Heart left ventricle (tissue), 13 donors: ENCODE measurements at regions not wholly inside any gene's neighbourhood (a gene's known extent, or its start where the extent isn't known, plus 50 kb on each side); places are given as distances from the start of the nearest gene placed in this dataset.

ENCODE experiments used
- POLR2A ChIP-seq, 2 donors: fragments of 450-650 bp; IDR thresholded peaks; one replicate each; pipeline ENCODE4 v1.6.1; 2017; ENCODE audit warnings: antibody characterized with exemption in 2 of 2, mild to moderate bottlenecking in 2 of 2, moderate library complexity in 2 of 2
- TF ChIP-seq, protein P1 (sequence below), 12 donors: fragments of 200-600 bp; sonication (generic) in 4 of 12; IDR thresholded peaks; one replicate each; pipeline versions ENCODE4 v1.5.0 to v1.8.0; 2018 to 2022; ENCODE audit warnings: antibody characterized with exemption in 12 of 12, mild to moderate bottlenecking in 5 of 12
- donor health status: ischemic (EF 13 %, LVEDD 7.1; RV severe dilation, severe dysfunction).
- donor health status: DM: no; HTN: yes; CAD: no.
- donor health status: DM: no; HTN: no; CAD: no.
- donor health status: ischemic (EF 25% LVEDD 6.9; RV normal size, moderate dysfunction).
- donor health status: ischemic (EF 25% LVEDD 5.7; RV mildly dilated, moderate dysfunction).
- donor health status: ischemic (EF 35%, LVEDD 5.7; RV mildly dilated, moderate dysfunction).
- donor health status: nonischemic (EF 11% LVEDD 7.7; RV severe dilation, severe dysfunction).
- donor health status: DM: yes; HTN: yes; CAD: no.
- donor health status: PGD.
- donor health status: ischemic (EF 29% LVEDD 5.4; RV normal size, mild dysfunction).
- donor health status: nonischemic (EF 23%, LVEDD 6.1; RV moderate dilation, normal function).

DNA sequence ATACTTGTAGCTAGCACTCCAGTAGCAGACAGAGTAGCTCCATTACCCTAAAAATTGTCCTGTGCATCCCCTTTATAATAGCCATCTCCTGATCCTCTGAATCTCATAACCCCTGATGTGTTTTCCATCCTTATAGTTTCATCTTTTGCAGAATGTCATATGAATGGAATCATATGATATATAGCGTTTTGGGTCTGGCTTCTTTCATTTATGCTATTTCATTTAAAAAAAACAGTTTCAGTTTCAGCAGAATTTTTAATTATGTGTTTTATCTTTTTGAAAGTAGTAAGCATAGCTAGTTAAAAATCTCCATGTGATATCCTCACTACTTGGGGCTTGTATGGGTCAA, 132.7 kb downstream of the KLF13 start:
- TF ChIP-seq POLR2A (IDR thresholded peaks at IDR 0.05) = no peak
- TF ChIP-seq, protein P1, sequence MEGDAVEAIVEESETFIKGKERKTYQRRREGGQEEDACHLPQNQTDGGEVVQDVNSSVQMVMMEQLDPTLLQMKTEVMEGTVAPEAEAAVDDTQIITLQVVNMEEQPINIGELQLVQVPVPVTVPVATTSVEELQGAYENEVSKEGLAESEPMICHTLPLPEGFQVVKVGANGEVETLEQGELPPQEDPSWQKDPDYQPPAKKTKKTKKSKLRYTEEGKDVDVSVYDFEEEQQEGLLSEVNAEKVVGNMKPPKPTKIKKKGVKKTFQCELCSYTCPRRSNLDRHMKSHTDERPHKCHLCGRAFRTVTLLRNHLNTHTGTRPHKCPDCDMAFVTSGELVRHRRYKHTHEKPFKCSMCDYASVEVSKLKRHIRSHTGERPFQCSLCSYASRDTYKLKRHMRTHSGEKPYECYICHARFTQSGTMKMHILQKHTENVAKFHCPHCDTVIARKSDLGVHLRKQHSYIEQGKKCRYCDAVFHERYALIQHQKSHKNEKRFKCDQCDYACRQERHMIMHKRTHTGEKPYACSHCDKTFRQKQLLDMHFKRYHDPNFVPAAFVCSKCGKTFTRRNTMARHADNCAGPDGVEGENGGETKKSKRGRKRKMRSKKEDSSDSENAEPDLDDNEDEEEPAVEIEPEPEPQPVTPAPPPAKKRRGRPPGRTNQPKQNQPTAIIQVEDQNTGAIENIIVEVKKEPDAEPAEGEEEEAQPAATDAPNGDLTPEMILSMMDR (IDR thresholded peaks at IDR 0.05) = no peak
